Cardiac fibroblast (primary cell): ENCODE measurements at regions not wholly inside any gene's neighbourhood (a gene's known extent, or its start where the extent isn't known, plus 50 kb on each side); places are given as distances from the start of the nearest gene placed in this dataset.

Experiments used
- DNase-seq, 2 donors: peaks; one replicate each; pipeline versions ENCODE4 v3.0.0 to v3.0.0-alpha.2; 2010; ENCODE audit warnings: low read depth in 2 of 2
- H3K4me3 ChIP-seq, 2 donors: replicated peaks in 1 of 2; 1 replicate in 1 of 2; 2 replicates in 1 of 2; pipeline ENCODE4 v1.5.1; 2011; ENCODE audit warnings: low read depth in 2 of 2, low read length in 2 of 2, mild to moderate bottlenecking in 2 of 2, moderate library complexity in 1 of 2
- CTCF ChIP-seq: IDR thresholded peaks from one replicate; pipeline ENCODE4 v1.5.1; 2011; ENCODE audit warnings: low read depth, mild to moderate bottlenecking, low read length, inconsistent platforms

- DNase-seq, result peak; percentile 73 to 78
- H3K4me3 ChIP-seq, result no peak overlapping the region
- no peak for TF ChIP-seq CTCF
Measured at GRCh38 chrY:7821295-7822035, 909.9 kb upstream of the AMELY start.

DNA sequence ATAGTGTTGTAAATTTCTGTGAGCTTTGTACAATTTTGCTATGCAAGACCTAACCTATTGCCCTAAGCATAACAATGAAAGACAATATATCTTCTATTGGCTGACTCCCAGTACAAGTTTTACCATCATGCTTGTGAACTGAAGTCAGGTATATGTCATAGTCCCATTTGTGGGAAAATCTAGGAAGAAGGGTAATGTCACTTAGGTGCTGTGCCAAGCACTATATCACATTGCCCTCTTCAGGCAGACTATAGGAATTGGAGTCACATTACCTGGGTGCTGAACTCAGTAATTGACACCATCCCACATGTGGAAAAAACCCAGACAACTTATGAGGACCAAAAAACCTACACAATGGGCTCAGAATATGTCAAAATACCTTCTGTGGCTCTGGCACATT is 907.4 kb upstream of the AMELY start:
- H3K4me3 ChIP-seq, result no peak overlapping the region
- peak; percentile 52 for TF ChIP-seq CTCF
- peak; percentile 69 to 76 for DNase-seq

- DNase-seq, result no peak
- no peak overlapping the region for H3K4me3 ChIP-seq
- TF ChIP-seq CTCF, result no peak
Measured at GRCh38 chrY:7816567-7816966, 905.0 kb upstream of the AMELY start.

- H3K4me3 ChIP-seq, result no peak overlapping the region
- TF ChIP-seq CTCF, result no peak
- peak; percentile 15 to 53 for DNase-seq
Measured at GRCh38 chrY:7815921-7816320, 904.4 kb upstream of the AMELY start.

GRCh38 chrY:7815285-7815684 is 903.7 kb upstream of the AMELY start:
- TF ChIP-seq CTCF, result no peak
- no peak overlapping the region for H3K4me3 ChIP-seq
- no peak for DNase-seq

GRCh38 chrY:7814361-7814760 is 902.8 kb upstream of the AMELY start:
- H3K4me3 ChIP-seq, result no peak overlapping the region
- DNase-seq, result peak; percentile 49 to 50
- TF ChIP-seq CTCF, result no peak

- H3K4me3 ChIP-seq, result no peak overlapping the region
- no peak for TF ChIP-seq CTCF
- DNase-seq, result peak; percentile 44 to 58
Measured at GRCh38 chrY:7810359-7810758, 898.8 kb upstream of the AMELY start.
